Left colon (tissue), 2 donors: ENCODE measurements at regions not wholly inside any gene's neighbourhood (a gene's known extent, or its start where the extent isn't known, plus 50 kb on each side); places are given as distances from the start of the nearest gene placed in this dataset.

ENCODE experiments used
- ATAC-seq: fragments of 200-7000 bp; cut with Tn5 transposase; one replicate; pipeline ENCODE4 v1.9.1; 2020; ENCODE audit warnings: mild to moderate bottlenecking, moderate library complexity
- DNase-seq, 2 donors: peaks; one replicate each; pipeline ENCODE4 v3.0.0-alpha.2; 2020
- intact Hi-C, 2 donors: fragments of 100-400 bp; cut with DNase I in 1 of 2; cut with micrococcal nuclease in 1 of 2; formaldehyde crosslinking; loops; one replicate each; pipeline versions ENCODE4 v1.11.2 to v1.14.0; 2022; cut with DNase I, micrococcal nuclease
- donor health status: DM: no; HTN: no; CAD: no.
- donor health status: DM: yes; HTN: yes; CAD: no.

GRCh38 chr4:63851496-63851895 is 557.8 kb downstream of the TECRL start:
- no peak for DNase-seq
- intact Hi-C loops = no loop called here
- ATAC-seq = no peak

- intact Hi-C loops = no loop called here
- ATAC-seq = no peak
- no peak for DNase-seq
Measured at GRCh38 chr4:63841266-63841665, 568.0 kb downstream of the TECRL start.

- ATAC-seq (no peak), DNase-seq (no peak)
- intact Hi-C loops = no loop called here
Measured at GRCh38 chr4:63831590-63832155, 577.6 kb downstream of the TECRL start.

GRCh38 chr4:63817196-63817865 is 591.9 kb downstream of the TECRL start:
- intact Hi-C loops = no loop called here
- DNase-seq (no peak), ATAC-seq (no peak)

GRCh38 chr4:63814171-63814964 is 594.9 kb downstream of the TECRL start:
- ATAC-seq (no peak), DNase-seq (no peak)
- intact Hi-C loops = no loop called here

- intact Hi-C loops = no loop called here
- no peak for DNase-seq
- no peak for ATAC-seq
Measured at GRCh38 chr4:63799166-63799565, 610.1 kb downstream of the TECRL start.

- intact Hi-C loops = no loop called here
- DNase-seq (no peak), ATAC-seq (no peak)
Measured at GRCh38 chr4:63795301-63795700, 613.9 kb downstream of the TECRL start.

GRCh38 chr4:63790377-63790776 is 618.9 kb downstream of the TECRL start:
- ATAC-seq = no peak
- intact Hi-C loops = no loop called here
- DNase-seq = no peak

GRCh38 chr4:63788271-63788670 is 621.0 kb downstream of the TECRL start:
- intact Hi-C loops = no loop called here
- ATAC-seq = no peak
- DNase-seq = no peak

- intact Hi-C loops = no loop called here
- DNase-seq = no peak
- ATAC-seq = no peak
Measured at GRCh38 chr4:63787326-63787725, 621.9 kb downstream of the TECRL start.

- ATAC-seq (no peak), DNase-seq (no peak)
- intact Hi-C loops = no loop called here
Measured at GRCh38 chr4:63786171-63786570, 623.1 kb downstream of the TECRL start.

- intact Hi-C loops = no loop called here
- DNase-seq (no peak), ATAC-seq (no peak)
Measured at GRCh38 chr4:63784822-63785221, 624.4 kb downstream of the TECRL start.

- ATAC-seq = no peak
- intact Hi-C loops = no loop called here
- DNase-seq = no peak
Measured at GRCh38 chr4:63777601-63778000, 631.6 kb downstream of the TECRL start.

- ATAC-seq (no peak), DNase-seq (no peak)
- intact Hi-C loops = no loop called here
Measured at GRCh38 chr4:63764400-63764799, 644.9 kb downstream of the TECRL start.

GRCh38 chr4:63757929-63758328 is 651.3 kb downstream of the TECRL start:
- intact Hi-C loops = no loop called here
- DNase-seq (no peak), ATAC-seq (no peak)

- intact Hi-C loops = no loop called here
- ATAC-seq (no peak), DNase-seq (no peak)
Measured at GRCh38 chr4:63742882-63743281, 666.4 kb downstream of the TECRL start.

GRCh38 chr4:63729519-63729918 is 679.7 kb downstream of the TECRL start:
- DNase-seq = no peak
- intact Hi-C loops = no loop called here
- no peak for ATAC-seq

GRCh38 chr4:63728480-63729177 is 680.6 kb downstream of the TECRL start:
- ATAC-seq = no peak

GRCh38 chr4:63717384-63717783 is 691.9 kb downstream of the TECRL start:
- intact Hi-C loops = no loop called here
- DNase-seq = no peak
- ATAC-seq = no peak

More at GRCh38 chr4:63728480-63729177, 680.6 kb downstream of the TECRL start:
- no peak for DNase-seq
- intact Hi-C loops = no loop called here

GRCh38 chr4:63708661-63709060 is 700.6 kb downstream of the TECRL start:
- ATAC-seq (no peak), DNase-seq (no peak)
- intact Hi-C loops = no loop called here
